GM12878 (cell line): ENCODE measurements at regions not wholly inside any gene's neighbourhood (a gene's known extent, or its start where the extent isn't known, plus 50 kb on each side); places are given as distances from the start of the nearest gene placed in this dataset.

ENCODE experiments used
- ATAC-seq: fragments of 200-7000 bp; cut with Tn5 transposase; 3 replicates; pipeline ENCODE4 v1.9.1; 2020; ENCODE audit warnings: mild to moderate bottlenecking, moderate library complexity
- BruUV-seq: library from RNA; stranded (reverse); fragments of 400-500 nt; replicated peaks from 2 replicates; lab custom pipeline; 2021; lab: Mats Ljungman, UMichigan
- CTCF ChIA-PET: fragments of 300-600 bp; sonication (Branson Sonifier 250); formaldehyde crosslinking; extraction: SDS; loops from one replicate; lab custom pipeline; 2021; ENCODE audit warnings: inconsistent platforms; lab: Yijun Ruan, JAX
- POLR2A ChIA-PET: fragments of 350-600 bp; formaldehyde crosslinking; extraction: SDS; loops from one replicate; lab custom pipeline; 2021; ENCODE audit warnings: inconsistent platforms; lab: Charles Lee
- RAD21 ChIA-PET: fragments of 300-600 bp; sonication (Branson Sonifier 250); formaldehyde crosslinking; loops from one replicate; lab custom pipeline; 2023; ENCODE audit warnings: antibody characterized with exemption; ENCODE audit not compliant: unreplicated experiment; lab: Charles Lee
- SMC1A ChIA-PET: fragments of 300-600 bp; sonication (Branson Sonifier 250); formaldehyde crosslinking; loops from one replicate; lab custom pipeline; 2023; ENCODE audit not compliant: unreplicated experiment, uncharacterized antibody; lab: Charles Lee
- DNase-seq: peaks from one replicate; pipeline ENCODE4 v3.0.0-alpha.2; 2011; ENCODE audit warnings: low read depth, low spot score
- FAIRE-seq: peaks from 3 replicates; lab custom pipeline; 2011; peaks lifted over from hg19 to GRCh38; lab: Jason Lieb, UNC
- H2AFZ ChIP-seq: 2 replicates; pipeline ENCODE4 v1.6.0; 2011; ENCODE audit warnings: low read depth, low read length, control low read depth; ENCODE audit not compliant: control insufficient read depth
- H3K27ac ChIP-seq: 2 replicates; pipeline ENCODE4 v1.5.1; 2011; ENCODE audit warnings: control low read depth; ENCODE audit not compliant: control insufficient read depth, insufficient read depth
- H3K27me3 ChIP-seq, 2 experiments: replicated peaks in 1 of 2; 2 replicates each; pipeline versions ENCODE4 v1.6.0 to v1.6.1; 2011; ENCODE audit warnings: low read length in 1 of 2; ENCODE audit not compliant: control insufficient read depth in 2 of 2, insufficient read depth in 2 of 2
- H3K36me3 ChIP-seq, 2 experiments: 2 replicates each; pipeline ENCODE4 v1.5.1; 2011; ENCODE audit warnings: low read length in 1 of 2; ENCODE audit not compliant: control insufficient read depth in 2 of 2, insufficient read depth in 2 of 2
- H3K4me1 ChIP-seq: 2 replicates; pipeline ENCODE4 v1.6.1; 2011; ENCODE audit warnings: mild to moderate bottlenecking, low read length, moderate library complexity, mixed read lengths; ENCODE audit not compliant: control insufficient read depth, insufficient read depth
- H3K4me2 ChIP-seq: 2 replicates; pipeline ENCODE4 v1.6.0; 2011; ENCODE audit warnings: control low read depth; ENCODE audit not compliant: control insufficient read depth, insufficient read depth
- H3K4me3 ChIP-seq: fragments of 200-600 bp; sonication (generic); 2 replicates; pipeline ENCODE4 v1.5.1; 2016
- H3K79me2 ChIP-seq: 2 replicates; pipeline ENCODE4 v1.6.0; 2011; ENCODE audit warnings: low read length; ENCODE audit not compliant: control insufficient read depth, insufficient read depth
- H3K9ac ChIP-seq: 2 replicates; pipeline ENCODE4 v1.8.0; 2011; ENCODE audit warnings: low read length, control low read depth, mixed read lengths; ENCODE audit not compliant: control insufficient read depth, insufficient read depth
- H3K9me3 ChIP-seq: replicated peaks from 3 replicates; pipeline ENCODE4 v1.5.1; 2011; ENCODE audit warnings: mild to moderate bottlenecking, low read length; ENCODE audit not compliant: control insufficient read depth, insufficient read depth
- H4K20me1 ChIP-seq: 2 replicates; pipeline ENCODE4 v1.6.0; 2011; ENCODE audit not compliant: control insufficient read depth, insufficient read depth
- EGR1 ChIP-seq, 2 experiments: IDR thresholded peaks; 1 replicate in 1 of 2; 2 replicates in 1 of 2; pipeline ENCODE4 v1.6.1; 2011 to 2012; ENCODE audit warnings: low read depth in 2 of 2, low read length in 2 of 2, borderline replicate concordance in 1 of 2, mild to moderate bottlenecking in 1 of 2, moderate library complexity in 1 of 2
- EZH2 ChIP-seq: IDR thresholded peaks from 2 replicates; pipeline ENCODE4 v1.6.1; 2012; ENCODE audit warnings: low read depth, mild to moderate bottlenecking, control low read depth, inconsistent platforms, low read length, borderline replicate concordance; ENCODE audit not compliant: control insufficient read depth
- MEF2B ChIP-seq: fragments of 450-650 bp; IDR thresholded peaks from 2 replicates; pipeline ENCODE4 v1.6.1; 2018; ENCODE audit warnings: mild to moderate bottlenecking, moderate library complexity; ENCODE audit not compliant: partially characterized antibody, poor library complexity, severe bottlenecking
- NFXL1 ChIP-seq: fragments of 450-650 bp; IDR thresholded peaks from 2 replicates; pipeline ENCODE4 v1.6.1; 2017; ENCODE audit warnings: antibody characterized with exemption, mild to moderate bottlenecking, borderline replicate concordance
- PKNOX1 ChIP-seq: fragments of 450-650 bp; IDR thresholded peaks from 2 replicates; pipeline ENCODE4 v1.6.1; 2016; ENCODE audit warnings: mild to moderate bottlenecking
- RUNX3 ChIP-seq: IDR thresholded peaks from 2 replicates; pipeline ENCODE4 v1.6.1; 2012; ENCODE audit warnings: low read length, inconsistent platforms
- SRF ChIP-seq, 2 experiments: IDR thresholded peaks; 2 replicates each; pipeline ENCODE4 v1.6.1; 2011; ENCODE audit warnings: low read depth in 2 of 2, low read length in 2 of 2, mild to moderate bottlenecking in 1 of 2, moderate library complexity in 1 of 2
- USF1 ChIP-seq: IDR thresholded peaks from 2 replicates; pipeline ENCODE4 v1.6.1; 2011; ENCODE audit warnings: borderline replicate concordance, low read depth, mild to moderate bottlenecking, moderate library complexity, mixed read lengths, low read length; ENCODE audit not compliant: insufficient read depth; ENCODE audit errors: extremely low read length
- YBX1 ChIP-seq: fragments of 450-650 bp; IDR thresholded peaks from 2 replicates; pipeline ENCODE4 v1.6.1; 2016; ENCODE audit warnings: antibody characterized with exemption
- WGBS: methylation state at CpG from one replicate; pipeline ENCODE4 v1.1.6; 2016; ENCODE audit warnings: low lambda C conversion rate; ENCODE audit not compliant: insufficient replicate concordance, insufficient coverage; ENCODE audit errors: missing lambda C conversion rate; 5-methylcytosine and 5-hydroxymethylcytosine counted together
- in situ Hi-C: fragments of 300-500 bp; cut with MboI; formaldehyde crosslinking; loops from 9 replicates; pipeline ENCODE4 v1.14.3; 2018; ENCODE audit warnings: mixed read lengths
- intact Hi-C: fragments of 100-400 bp; cut with micrococcal nuclease; formaldehyde crosslinking; loops from one replicate; pipeline ENCODE4 v1.14.2; 2022; ENCODE audit not compliant: unreplicated experiment

- Histone ChIP-seq H3K4me3 (no peak overlapping the region), H3K9ac (no peak overlapping the region), H3K27ac (no peak overlapping the region), H3K27me3 (no peaks in the 10 kb centered on the region), H3K9me3 (no peaks in the 10 kb centered on the region), H4K20me1 (no peaks in the 10 kb centered on the region), H3K4me2 (no peak overlapping the region), H2AFZ (no peak overlapping the region), H3K36me3 (no peaks in the 10 kb centered on the region), H3K79me2 (no peaks in the 10 kb centered on the region), H3K4me1 (no peaks in the 10 kb centered on the region)
- ChIA-PET RAD21 (no interaction called here), CTCF (no interaction called here), SMC1A (no interaction called here), POLR2A (no interaction called here)
- FAIRE-seq (no peak), DNase-seq (no peak), ATAC-seq (no peak)
- no TSS peak for BruUV-seq
- intact Hi-C loops = no loop called here
- WGBS = 70% methylated on average over 21 of the region's 21 CpGs
- in situ Hi-C loops = no loop called here
- TF ChIP-seq RUNX3 (no peak), USF1 (no peak), YBX1 (no peak), NFXL1 (no peak), MEF2B (no peak), EGR1 (IDR thresholded peaks at IDR 0.05; ENCODE audit: borderline replicate concordance in 1 of 2, low read depth in 2 of 2, low read length in 2 of 2) (no peak), PKNOX1 (no peak), SRF (IDR thresholded peaks at IDR 0.05; ENCODE audit: low read depth in 2 of 2, low read length in 2 of 2) (no peak), EZH2 (no peak)
These were observed 228.9 kb upstream of the ARHGAP24 start for GRCh38 chr4:85246055-85246454.
